ENCODE measurements at regions not wholly inside any gene's neighbourhood (a gene's known extent, or its start where the extent isn't known, plus 50 kb on each side); places are given as distances from the start of the nearest gene placed in this dataset.

DNA sequence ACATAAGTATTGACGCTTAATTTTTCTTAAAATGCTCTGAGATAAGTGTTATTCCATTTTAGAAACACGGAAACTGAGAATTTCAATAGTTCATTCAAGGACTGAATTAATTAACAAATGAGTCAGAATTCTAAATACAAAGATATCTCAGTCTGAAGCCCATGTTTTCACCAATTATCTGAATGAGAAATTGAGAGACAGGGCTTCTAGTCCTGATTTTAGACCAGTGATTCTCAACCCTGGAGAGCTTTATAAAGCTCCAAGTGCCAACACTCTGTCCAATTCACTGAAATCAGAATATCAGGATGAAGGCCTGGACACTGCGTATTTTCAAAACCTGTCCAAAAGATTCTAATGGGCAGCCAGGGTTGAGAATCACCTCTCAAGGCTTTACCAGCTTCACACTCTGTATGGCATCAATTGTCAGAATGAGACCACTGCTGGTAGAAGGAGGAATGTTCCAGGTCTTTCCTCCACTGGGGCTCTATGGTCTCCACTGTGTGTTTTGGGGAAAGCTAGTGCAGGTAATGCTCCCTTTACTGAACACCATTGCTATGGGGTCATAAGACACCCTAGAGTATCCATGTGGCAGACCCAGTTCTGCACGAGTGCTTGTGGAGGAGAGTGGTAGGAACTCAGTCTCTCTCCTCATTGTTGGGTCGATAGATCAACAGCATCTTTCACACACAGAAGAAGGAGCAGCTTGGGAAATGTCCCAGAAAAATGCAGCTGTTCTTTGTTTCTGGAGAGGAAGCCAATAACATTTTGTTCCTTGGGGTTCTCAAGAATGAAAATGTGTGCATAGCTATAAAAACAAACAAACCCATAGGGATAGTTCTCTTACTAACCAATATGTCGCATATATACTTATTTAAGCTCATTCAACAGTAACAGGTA lies 99.7 kb upstream of the OSMR start:
- Histone ChIP-seq H3K9me2 (ENCODE audit: low read depth, low read length) (no peaks in the 10 kb centered on the region), H3K79me2 (ENCODE audit: insufficient read depth, low read length) (no peaks in the 10 kb centered on the region), H3F3A (ENCODE audit: insufficient read depth, low read length) (no peaks in the 10 kb centered on the region), H3K4me2 (ENCODE audit: low read length) (no peak overlapping the region), H3K27me3 (ENCODE audit: insufficient read depth, low read length) (no peaks in the 10 kb centered on the region), H3K9me3 (ENCODE audit: low read length) (no peaks in the 10 kb centered on the region), H3K36me3 (ENCODE audit: insufficient read depth, low read length) (no peaks in the 10 kb centered on the region), H4K20me1 (ENCODE audit: insufficient read depth, low read length) (no peaks in the 10 kb centered on the region), H2AFZ (ENCODE audit: low read length) (no peak overlapping the region), H3K9ac (ENCODE audit: low read length) (no peak overlapping the region), H3K4me3 (ENCODE audit: low read depth, low read length, poor library complexity, severe bottlenecking) (no peak overlapping the region), H3K27ac (ENCODE audit: low read depth, low read length, poor library complexity, severe bottlenecking) (no peak overlapping the region), H3K4me1 (ENCODE audit: insufficient read depth, low read length, severe bottlenecking) (no peaks in the 10 kb centered on the region)
- TF ChIP-seq EZH2 (IDR thresholded peaks at IDR 0.05; ENCODE audit: borderline replicate concordance, low read length) (no peak), CTCF (IDR thresholded peaks at IDR 0.05; ENCODE audit: low read length) (no peak)

GRCh38 chr5:38749861-38750260 lies 96.0 kb upstream of the OSMR start:
- H3K27ac ChIP-seq (ENCODE audit: low read depth, low read length, poor library complexity, severe bottlenecking): no peak overlapping the region
- no peaks in the 10 kb centered on the region for H3K36me3 ChIP-seq (ENCODE audit: insufficient read depth, low read length)
- no peaks in the 10 kb centered on the region for H3K9me3 ChIP-seq (ENCODE audit: low read length)
- H4K20me1 ChIP-seq (ENCODE audit: insufficient read depth, low read length): no peaks in the 10 kb centered on the region
- H3K4me2 ChIP-seq (ENCODE audit: low read length): no peak overlapping the region
- no peaks in the 10 kb centered on the region for H3K27me3 ChIP-seq (ENCODE audit: insufficient read depth, low read length)
- no peak overlapping the region for H3K9ac ChIP-seq (ENCODE audit: low read length)
- H3K4me3 ChIP-seq (ENCODE audit: low read depth, low read length, poor library complexity, severe bottlenecking): no peak overlapping the region
- H3K79me2 ChIP-seq (ENCODE audit: insufficient read depth, low read length): no peaks in the 10 kb centered on the region
- no peaks in the 10 kb centered on the region for H3K9me2 ChIP-seq (ENCODE audit: low read depth, low read length)
- no peaks in the 10 kb centered on the region for H3K4me1 ChIP-seq (ENCODE audit: insufficient read depth, low read length, severe bottlenecking)
- H2AFZ ChIP-seq (ENCODE audit: low read length): no peak overlapping the region
- H3F3A ChIP-seq (ENCODE audit: insufficient read depth, low read length): no peaks in the 10 kb centered on the region
- no peak for TF ChIP-seq EZH2 (IDR thresholded peaks at IDR 0.05; ENCODE audit: borderline replicate concordance, low read length)
- no peak for TF ChIP-seq CTCF (IDR thresholded peaks at IDR 0.05; ENCODE audit: low read length)

- no peaks in the 10 kb centered on the region for H3K36me3 ChIP-seq (ENCODE audit: insufficient read depth, low read length)
- no peak overlapping the region for H3K4me2 ChIP-seq (ENCODE audit: low read length)
- H3K27ac ChIP-seq (ENCODE audit: low read depth, low read length, poor library complexity, severe bottlenecking): no peak overlapping the region
- no peaks in the 10 kb centered on the region for H3K9me3 ChIP-seq (ENCODE audit: low read length)
- H4K20me1 ChIP-seq (ENCODE audit: insufficient read depth, low read length): no peaks in the 10 kb centered on the region
- H3K79me2 ChIP-seq (ENCODE audit: insufficient read depth, low read length): no peaks in the 10 kb centered on the region
- TF ChIP-seq EZH2 (IDR thresholded peaks at IDR 0.05; ENCODE audit: borderline replicate concordance, low read length) (no peak), CTCF (IDR thresholded peaks at IDR 0.05; ENCODE audit: low read length) (no peak; the same call in 1 of the 2 replicates)
- no peaks in the 10 kb centered on the region for H3K4me1 ChIP-seq (ENCODE audit: insufficient read depth, low read length, severe bottlenecking)
- H2AFZ ChIP-seq (ENCODE audit: low read length): no peak overlapping the region
- no peak overlapping the region for H3K9ac ChIP-seq (ENCODE audit: low read length)
- no peaks in the 10 kb centered on the region for H3F3A ChIP-seq (ENCODE audit: insufficient read depth, low read length)
- H3K4me3 ChIP-seq (ENCODE audit: low read depth, low read length, poor library complexity, severe bottlenecking): no peak overlapping the region
- no peaks in the 10 kb centered on the region for H3K9me2 ChIP-seq (ENCODE audit: low read depth, low read length)
- no peaks in the 10 kb centered on the region for H3K27me3 ChIP-seq (ENCODE audit: insufficient read depth, low read length)
These were observed 94.7 kb upstream of the OSMR start for GRCh38 chr5:38751103-38751502.

Measured in OCI-LY1 (cell line).